ENCODE measurements at regions not wholly inside any gene's neighbourhood (a gene's known extent, or its start where the extent isn't known, plus 50 kb on each side); places are given as distances from the start of the nearest gene placed in this dataset.
"Not testable (repeated sequence)": the region's sequence is repeated elsewhere in the genome, so short reads cannot be mapped to it uniquely, and the experiment has no call there.

DNA sequence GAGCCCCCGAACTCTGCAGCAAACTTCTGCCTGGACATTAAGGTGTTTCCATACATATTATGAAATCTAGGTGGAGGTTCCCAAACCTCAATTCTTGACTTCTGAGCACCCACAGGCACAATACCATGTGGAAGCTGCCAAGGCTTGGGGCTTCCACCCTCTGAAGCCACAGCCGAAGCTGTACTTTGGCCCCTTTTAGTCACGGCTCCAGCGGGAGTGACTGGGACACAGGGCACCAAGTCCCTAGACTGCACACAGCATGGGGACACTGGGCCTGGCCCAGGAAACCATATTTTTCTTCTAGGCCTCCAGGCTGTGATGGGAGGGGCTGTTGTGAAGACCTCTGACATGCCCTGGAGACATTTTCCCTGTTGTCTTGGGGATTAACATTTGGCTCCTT lies 373.8 kb downstream of the ZNF674 start:
- not testable (repeated sequence) for H3K4me3 Mint-ChIP-seq; H3K27me3 Mint-ChIP-seq; H3K36me3 Mint-ChIP-seq; ATAC-seq (replicated peaks); DNase-seq; H3K4me1 Mint-ChIP-seq; H3K9me3 Mint-ChIP-seq; H3K27ac Mint-ChIP-seq

DNA sequence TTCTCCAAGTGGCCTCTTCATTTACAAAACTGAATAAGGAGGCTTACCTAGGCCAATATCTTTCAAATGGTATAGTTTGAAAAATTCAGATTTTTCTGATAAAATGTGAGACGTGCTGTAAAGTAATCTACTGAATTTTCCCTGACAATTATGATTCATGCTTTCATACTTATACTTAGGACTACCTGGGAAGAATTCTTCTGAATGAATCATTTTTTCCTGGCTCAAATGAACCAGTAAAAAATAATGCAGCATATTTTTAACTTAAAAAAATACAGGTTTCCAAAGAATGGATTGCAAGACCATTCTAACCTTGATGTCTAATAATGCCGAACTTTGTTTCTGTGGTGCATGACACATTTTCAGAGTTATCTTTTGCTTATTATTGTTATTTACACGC lies 375.4 kb downstream of the ZNF674 start:
- Mint-ChIP-seq H3K27ac (no peak overlapping the region), H3K4me3 (no peak overlapping the region), H3K36me3 (no peaks in the 10 kb centered on the region), H3K27me3 (peaks cover 0 to 16% of the 10 kb centered on the region in 2 donors), H3K4me1 (no peaks in the 10 kb centered on the region), H3K9me3 (peaks cover 0 to 7% of the 10 kb centered on the region in 2 donors)
- no peak for ATAC-seq (replicated peaks)
- DNase-seq = no peak

DNA sequence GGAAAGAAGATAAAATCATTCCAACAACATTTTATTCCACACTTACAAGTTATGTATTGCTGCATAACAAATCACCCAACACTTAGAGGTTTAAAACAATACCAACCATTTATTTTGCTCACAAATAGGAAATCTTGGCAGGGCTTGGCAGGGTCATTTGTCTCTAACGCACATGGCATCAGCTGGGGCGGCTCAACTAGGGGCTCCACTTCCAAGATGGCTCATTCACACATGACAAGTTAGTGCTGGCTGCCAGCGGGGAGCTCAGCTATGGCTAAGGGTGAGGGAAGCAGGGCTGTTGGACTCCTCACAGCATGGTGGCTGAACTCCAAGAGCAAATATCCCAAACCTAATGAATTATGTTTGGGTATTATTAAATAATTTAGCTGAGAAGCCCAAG lies 377.0 kb downstream of the ZNF674 start:
- H3K27ac Mint-ChIP-seq = no peak overlapping the region
- H3K9me3 Mint-ChIP-seq = peaks cover 0 to 7% of the 10 kb centered on the region in 2 donors
- no peak for ATAC-seq (replicated peaks)
- no peaks in the 10 kb centered on the region for H3K4me1 Mint-ChIP-seq
- H3K4me3 Mint-ChIP-seq = no peak overlapping the region
- no peak for DNase-seq
- H3K27me3 Mint-ChIP-seq = peaks cover 0 to 17% of the 10 kb centered on the region in 2 donors
- no peaks in the 10 kb centered on the region for H3K36me3 Mint-ChIP-seq

GRCh38 chrX:46165866-46166265 lies 379.4 kb downstream of the ZNF674 start:
- DNase-seq = no peak
- Mint-ChIP-seq H3K36me3 (no peaks in the 10 kb centered on the region), H3K4me3 (no peak overlapping the region), H3K27ac (no peak overlapping the region), H3K9me3 (no peaks in the 10 kb centered on the region), H3K4me1 (no peaks in the 10 kb centered on the region), H3K27me3 (peaks cover 0 to 17% of the 10 kb centered on the region in 2 donors)
- no peak for ATAC-seq (replicated peaks)

DNA sequence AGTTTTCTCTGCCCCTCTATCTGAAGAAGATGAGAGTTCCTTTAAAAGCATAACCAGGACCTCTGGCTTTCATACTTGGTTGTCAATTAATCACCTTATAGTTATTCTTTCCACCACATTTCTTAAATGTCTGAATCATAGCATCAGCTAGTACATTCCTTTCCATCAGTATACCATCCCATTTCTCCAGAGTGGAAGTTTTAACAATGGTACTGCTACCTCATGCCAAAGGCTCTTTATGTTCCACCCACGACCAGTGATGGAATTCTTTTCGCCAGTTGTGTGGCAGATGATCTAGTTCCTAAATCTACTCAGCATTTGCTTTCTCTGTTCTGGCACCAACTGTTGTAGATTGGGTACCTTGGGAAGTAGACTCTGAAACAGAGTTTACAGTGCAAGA lies 379.8 kb downstream of the ZNF674 start:
- ATAC-seq (replicated peaks) (no peak), DNase-seq (no peak)
- Mint-ChIP-seq H3K4me3 (no peak overlapping the region), H3K36me3 (no peaks in the 10 kb centered on the region), H3K27me3 (peaks cover 0 to 17% of the 10 kb centered on the region in 2 donors), H3K9me3 (no peaks in the 10 kb centered on the region), H3K4me1 (no peaks in the 10 kb centered on the region), H3K27ac (no peak overlapping the region)

GRCh38 chrX:46152756-46153155 lies 392.5 kb downstream of the ZNF674 start:
- peaks cover 0 to 1% of the 10 kb centered on the region in 2 donors for H3K9me3 Mint-ChIP-seq
- H3K27me3 Mint-ChIP-seq = no peaks in the 10 kb centered on the region
- no peaks in the 10 kb centered on the region for H3K36me3 Mint-ChIP-seq
- ATAC-seq (replicated peaks) = no peak
- H3K4me3 Mint-ChIP-seq = no peak overlapping the region
- no peaks in the 10 kb centered on the region for H3K4me1 Mint-ChIP-seq
- no peak for DNase-seq
- no peak overlapping the region for H3K27ac Mint-ChIP-seq

DNA sequence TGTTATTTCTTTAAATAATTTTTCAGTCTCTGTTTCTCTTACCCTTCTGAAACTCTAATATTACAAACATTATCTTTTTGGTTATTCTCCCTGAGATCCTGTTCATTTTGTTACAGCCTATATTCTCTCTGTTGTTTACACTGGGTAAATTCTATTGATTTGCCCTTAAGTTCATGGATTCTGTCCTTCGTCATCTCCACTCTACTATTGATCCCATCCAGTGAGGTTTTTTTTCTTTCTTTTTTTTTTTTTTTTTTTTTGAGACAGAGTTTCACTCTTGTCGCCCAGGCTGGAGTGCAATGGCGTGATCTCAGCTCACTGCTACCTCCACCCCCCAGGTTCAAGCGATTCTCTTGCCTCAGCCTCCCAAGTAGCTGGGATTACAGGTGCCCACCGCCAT lies 393.9 kb downstream of the ZNF674 start:
- not testable (repeated sequence) for H3K4me3 Mint-ChIP-seq; H3K36me3 Mint-ChIP-seq; ATAC-seq (replicated peaks); H3K27ac Mint-ChIP-seq; H3K27me3 Mint-ChIP-seq; DNase-seq; H3K4me1 Mint-ChIP-seq; H3K9me3 Mint-ChIP-seq

- H3K27me3 Mint-ChIP-seq = peaks cover 0 to 5% of the 10 kb centered on the region in 2 donors
- DNase-seq (no peak), ATAC-seq (replicated peaks) (no peak)
- H3K4me1 Mint-ChIP-seq = no peaks in the 10 kb centered on the region
- H3K4me3 Mint-ChIP-seq = no peak overlapping the region
- no peaks in the 10 kb centered on the region for H3K36me3 Mint-ChIP-seq
- H3K27ac Mint-ChIP-seq = no peak overlapping the region
- peaks cover 0 to 6% of the 10 kb centered on the region in 2 donors for H3K9me3 Mint-ChIP-seq
Observed at GRCh38 chrX:46144566-46144965, 400.7 kb downstream of the ZNF674 start.

- Mint-ChIP-seq H3K27ac (no peak overlapping the region), H3K36me3 (no peaks in the 10 kb centered on the region), H3K4me1 (no peaks in the 10 kb centered on the region), H3K4me3 (no peak overlapping the region), H3K9me3 (peaks cover 0 to 6% of the 10 kb centered on the region in 2 donors), H3K27me3 (peaks cover 0 to 5% of the 10 kb centered on the region in 2 donors)
- ATAC-seq (replicated peaks) = no peak
- DNase-seq = no peak
Observed at GRCh38 chrX:46140272-46140671, 404.9 kb downstream of the ZNF674 start.

- Mint-ChIP-seq H3K9me3 (no peaks in the 10 kb centered on the region), H3K27me3 (peaks cover 0 to 5% of the 10 kb centered on the region in 2 donors), H3K4me1 (no peaks in the 10 kb centered on the region), H3K27ac (no peak overlapping the region), H3K4me3 (no peak overlapping the region), H3K36me3 (no peaks in the 10 kb centered on the region)
- DNase-seq = no peak
- ATAC-seq (replicated peaks) = no peak
Observed at GRCh38 chrX:46130247-46130646, 415.0 kb downstream of the ZNF674 start.

DNA sequence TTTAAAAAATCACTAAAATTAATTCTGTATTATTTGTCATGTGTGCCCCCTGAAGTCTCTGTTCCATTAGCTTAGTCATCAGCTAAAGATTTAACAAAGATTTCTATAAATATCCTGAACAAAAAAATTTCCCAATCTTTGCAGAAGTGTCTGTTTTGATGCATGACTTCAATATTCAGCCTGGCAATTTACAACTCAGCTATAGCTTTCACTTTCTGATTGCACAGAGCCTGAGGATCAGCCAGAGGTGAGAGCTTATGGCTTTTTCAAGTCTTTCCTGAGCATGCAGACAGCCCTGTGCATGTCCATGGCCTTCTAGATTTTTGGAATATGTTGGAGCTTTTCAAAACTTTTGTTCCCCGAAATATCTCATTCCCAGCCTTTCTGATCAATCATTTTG lies 420.1 kb downstream of the ZNF674 start:
- H3K4me3 Mint-ChIP-seq = no peak overlapping the region
- no peak overlapping the region for H3K27ac Mint-ChIP-seq
- no peaks in the 10 kb centered on the region for H3K4me1 Mint-ChIP-seq
- DNase-seq (no peak), ATAC-seq (replicated peaks) (no peak)
- peaks cover 0 to 11% of the 10 kb centered on the region in 2 donors for H3K27me3 Mint-ChIP-seq
- H3K36me3 Mint-ChIP-seq = no peaks in the 10 kb centered on the region
- no peaks in the 10 kb centered on the region for H3K9me3 Mint-ChIP-seq

GRCh38 chrX:46117234-46117633 lies 428.0 kb downstream of the ZNF674 start:
- DNase-seq (no peak), ATAC-seq (replicated peaks) (no peak)
- no peaks in the 10 kb centered on the region for H3K9me3 Mint-ChIP-seq
- H3K4me1 Mint-ChIP-seq = no peaks in the 10 kb centered on the region
- H3K27ac Mint-ChIP-seq = no peak overlapping the region
- H3K4me3 Mint-ChIP-seq = no peak overlapping the region
- no peaks in the 10 kb centered on the region for H3K36me3 Mint-ChIP-seq
- peaks cover 0 to 5% of the 10 kb centered on the region in 2 donors for H3K27me3 Mint-ChIP-seq

GRCh38 chrX:46087310-46087709 lies 457.9 kb downstream of the ZNF674 start:
- not testable (repeated sequence) for DNase-seq; ATAC-seq (replicated peaks); H3K4me1 Mint-ChIP-seq; H3K27ac Mint-ChIP-seq; H3K4me3 Mint-ChIP-seq; H3K9me3 Mint-ChIP-seq; H3K36me3 Mint-ChIP-seq
- peaks cover 0 to 19% of the 10 kb centered on the region in 2 donors for H3K27me3 Mint-ChIP-seq

GRCh38 chrX:46080121-46080520 lies 465.1 kb downstream of the ZNF674 start:
- not testable (repeated sequence) for H3K27ac Mint-ChIP-seq; H3K4me3 Mint-ChIP-seq; DNase-seq; H3K9me3 Mint-ChIP-seq; H3K4me1 Mint-ChIP-seq; ATAC-seq (replicated peaks); H3K36me3 Mint-ChIP-seq
- peaks cover 5 to 28% of the 10 kb centered on the region in 2 donors for H3K27me3 Mint-ChIP-seq

- ATAC-seq (replicated peaks) (no peak), DNase-seq (no peak)
- Mint-ChIP-seq H3K4me3 (no peak overlapping the region), H3K9me3 (peaks cover 3 to 4% of the 10 kb centered on the region in 2 donors), H3K27ac (no peak overlapping the region), H3K36me3 (no peaks in the 10 kb centered on the region), H3K27me3 (peaks cover 0 to 3% of the 10 kb centered on the region in 2 donors), H3K4me1 (no peaks in the 10 kb centered on the region)
Observed at GRCh38 chrX:46072791-46073190, 472.4 kb downstream of the ZNF674 start.

GRCh38 chrX:46072372-46072771 lies 472.8 kb downstream of the ZNF674 start:
- no peaks in the 10 kb centered on the region for H3K36me3 Mint-ChIP-seq
- DNase-seq = no peak
- ATAC-seq (replicated peaks) = no peak
- peaks cover under 1 to 3% of the 10 kb centered on the region in 2 donors for H3K9me3 Mint-ChIP-seq
- no peak overlapping the region for H3K27ac Mint-ChIP-seq
- no peaks in the 10 kb centered on the region for H3K4me1 Mint-ChIP-seq
- no peak overlapping the region for H3K4me3 Mint-ChIP-seq
- no peaks in the 10 kb centered on the region for H3K27me3 Mint-ChIP-seq

Data from stimulated activated naive B cell treated with anti-CD40 and anti-IgM and Interleukin-4, amounts not matched to agents 10 μg/mL and 1 μg/mL and 100 μg/mL, for 72 hours (primary cell).